A549 (cell line): ENCODE measurements at regions not wholly inside any gene's neighbourhood (a gene's known extent, or its start where the extent isn't known, plus 50 kb on each side); places are given as distances from the start of the nearest gene placed in this dataset.

Source experiments
- ATAC-seq, 2 experiments: fragments of 200-7000 bp in 1 of 2; fragments of >200 bp in 1 of 2; cut with Nextera tagmentation in 1 of 2; cut with Tn5 transposase in 1 of 2; 3 replicates each; pipeline versions ENCODE4 v1.8.0 to v1.9.1; 2018 to 2020; ENCODE audit warnings: mild to moderate bottlenecking in 1 of 2, moderate library complexity in 1 of 2
- CTCF ChIA-PET: fragments of 300-600 bp; sonication (Branson Sonifier 250); formaldehyde crosslinking; extraction: SDS; loops from one replicate; lab custom pipeline; 2021; ENCODE audit warnings: antibody characterized with exemption, inconsistent platforms; lab: Yijun Ruan, JAX
- POLR2A ChIA-PET: fragments of 350-600 bp; formaldehyde crosslinking; extraction: SDS; loops from one replicate; lab custom pipeline; 2021; ENCODE audit warnings: antibody characterized with exemption, inconsistent platforms; lab: Yijun Ruan, JAX
- DNase-seq, 2 experiments: peaks; one replicate each; pipeline versions ENCODE4 v3.0.0 to v3.0.0-alpha.2; 2011 to 2016; ENCODE audit warnings: low read depth in 1 of 2, low spot score in 1 of 2
- FAIRE-seq: peaks from 2 replicates; lab custom pipeline; 2011; peaks lifted over from hg19 to GRCh38; lab: Jason Lieb, UNC
- H3K27ac ChIP-seq, 2 experiments: fragments of >200 bp; sonication (Bioruptor Twin); formaldehyde crosslinking; 3 replicates each; pipeline ENCODE4 v1.5.1; 2016 to 2017
- H3K4me1 ChIP-seq: fragments of >200 bp; sonication (Bioruptor Twin); formaldehyde crosslinking; 3 replicates; pipeline ENCODE4 v1.6.1; 2016
- H3K4me2 ChIP-seq: fragments of >200 bp; sonication (Bioruptor Twin); formaldehyde crosslinking; 3 replicates; pipeline ENCODE4 v1.6.1; 2016
- H3K4me3 ChIP-seq: fragments of >200 bp; sonication (Bioruptor Twin); formaldehyde crosslinking; 3 replicates; pipeline ENCODE4 v1.5.1; 2016
- H3K9me3 ChIP-seq: fragments of >200 bp; sonication (Bioruptor Twin); formaldehyde crosslinking; 3 replicates; pipeline ENCODE4 v1.6.1; 2016
- CEBPB ChIP-seq, 2 experiments: fragments of >200 bp in 1 of 2; sonication (Bioruptor Twin) in 1 of 2; formaldehyde crosslinking in 1 of 2; IDR thresholded peaks; 2 replicates each; pipeline ENCODE4 v1.6.1; 2012 to 2016
- E2F6 ChIP-seq: IDR thresholded peaks from 2 replicates; pipeline ENCODE4 v1.6.1; 2012; ENCODE audit warnings: low read depth, borderline replicate concordance
- EHF ChIP-seq: fragments of 250-450 bp; sonication (Bioruptor Pico); IDR thresholded peaks from 2 replicates; pipeline ENCODE4 v1.5.0; 2020; ENCODE audit warnings: mild to moderate bottlenecking
- EHMT2 ChIP-seq: fragments of 200-600 bp; sonication (generic); IDR thresholded peaks from 2 replicates; pipeline ENCODE4 v1.6.1; 2016; ENCODE audit warnings: antibody characterized with exemption, low read depth, mild to moderate bottlenecking, moderate library complexity
- ESRRA ChIP-seq: fragments of 150-350 bp; IDR thresholded peaks from 2 replicates; pipeline ENCODE4 v1.6.1; 2014; ENCODE audit warnings: mild to moderate bottlenecking, low read length, borderline replicate concordance
- FOSL2 ChIP-seq, 2 experiments: fragments of 450-650 bp in 1 of 2; fragments of >200 bp in 1 of 2; sonication (Bioruptor Twin) in 1 of 2; formaldehyde crosslinking; IDR thresholded peaks; 2 replicates each; pipeline versions ENCODE4 v1.5.0 to v1.6.1; 2016 to 2020; ENCODE audit warnings: mild to moderate bottlenecking in 1 of 2, moderate library complexity in 1 of 2
- FOXS1 ChIP-seq: fragments of 250-450 bp; sonication (Bioruptor Pico); IDR thresholded peaks from 2 replicates; pipeline ENCODE4 v1.5.0; 2020; ENCODE audit warnings: mild to moderate bottlenecking, moderate library complexity
- HES2 ChIP-seq: fragments of >200 bp; sonication (Bioruptor Twin); formaldehyde crosslinking; IDR thresholded peaks from 2 replicates; pipeline ENCODE4 v1.6.1; 2016
- HOXB5 ChIP-seq: fragments of 250-450 bp; sonication (Bioruptor Pico); IDR thresholded peaks from 2 replicates; pipeline ENCODE4 v1.5.0; 2020; ENCODE audit warnings: mild to moderate bottlenecking, moderate library complexity
- JUN ChIP-seq, 2 experiments: fragments of >200 bp; sonication (Bioruptor Twin); formaldehyde crosslinking; IDR thresholded peaks; 2 replicates in 1 of 2; 3 replicates in 1 of 2; pipeline ENCODE4 v1.6.1; 2016 to 2017
- KDM1A ChIP-seq: fragments of 200-600 bp; sonication (generic); IDR thresholded peaks from 2 replicates; pipeline ENCODE4 v1.6.1; 2016; ENCODE audit warnings: low read depth, mild to moderate bottlenecking
- KDM5A ChIP-seq: fragments of 200-600 bp; sonication (generic); IDR thresholded peaks from 2 replicates; pipeline ENCODE4 v1.6.1; 2016; ENCODE audit warnings: antibody characterized with exemption, mild to moderate bottlenecking
- MAFK ChIP-seq: fragments of 450-650 bp; IDR thresholded peaks from 2 replicates; pipeline ENCODE4 v1.6.1; 2014; ENCODE audit not compliant: partially characterized antibody
- MAZ ChIP-seq: fragments of 150-350 bp; IDR thresholded peaks from 2 replicates; pipeline ENCODE4 v1.6.1; 2014; ENCODE audit warnings: antibody characterized with exemption, low read depth, low read length, borderline replicate concordance
- NFE2L2 ChIP-seq: fragments of 150-350 bp; conservative IDR thresholded peaks from 2 replicates; pipeline ENCODE4 v1.6.1; 2014; ENCODE audit warnings: low read length
- PHF8 ChIP-seq: fragments of 200-600 bp; sonication (generic); IDR thresholded peaks from 2 replicates; pipeline ENCODE4 v1.6.1; 2016; ENCODE audit warnings: low read depth, mild to moderate bottlenecking, antibody characterized with exemption, moderate library complexity, borderline replicate concordance
- RAD21 ChIP-seq, 2 experiments: fragments of >200 bp in 1 of 2; sonication (Bioruptor Twin) in 1 of 2; formaldehyde crosslinking in 1 of 2; IDR thresholded peaks in 1 of 2; conservative IDR thresholded peaks in 1 of 2; 2 replicates in 1 of 2; 3 replicates in 1 of 2; pipeline ENCODE4 v1.6.1; 2012 to 2018; ENCODE audit warnings: inconsistent platforms in 1 of 2
- RCOR1 ChIP-seq: fragments of 150-350 bp; IDR thresholded peaks from 2 replicates; pipeline ENCODE4 v1.6.1; 2014; ENCODE audit warnings: antibody characterized with exemption, low read length, low read depth
- SMC3 ChIP-seq: fragments of >200 bp; sonication (Bioruptor Twin); formaldehyde crosslinking; IDR thresholded peaks from 3 replicates; pipeline ENCODE4 v1.6.1; 2018; ENCODE audit warnings: inconsistent platforms
- SREBF2 ChIP-seq: fragments of 450-650 bp; IDR thresholded peaks from 2 replicates; pipeline ENCODE4 v1.6.1; 2014; ENCODE audit warnings: mild to moderate bottlenecking, moderate library complexity
- TFCP2L1 ChIP-seq: fragments of 250-450 bp; sonication (Bioruptor Pico); IDR thresholded peaks from 2 replicates; pipeline ENCODE4 v1.5.0; 2021; ENCODE audit warnings: mild to moderate bottlenecking
- TP53 ChIP-seq: fragments of 250-450 bp; sonication (Bioruptor Pico); IDR thresholded peaks from 2 replicates; pipeline ENCODE4 v1.5.0; 2021; ENCODE audit warnings: mild to moderate bottlenecking, moderate library complexity
- ZFP36 ChIP-seq: fragments of 450-650 bp; IDR thresholded peaks from 2 replicates; pipeline ENCODE4 v1.6.1; 2014; ENCODE audit warnings: borderline replicate concordance; ENCODE audit not compliant: partially characterized antibody
- WGBS: methylation state at CpG from one replicate; pipeline ENCODE4 v1.1.6; 2017; ENCODE audit errors: missing lambda C conversion rate; 5-methylcytosine and 5-hydroxymethylcytosine counted together

- H3K9me3 ChIP-seq = no peaks in the 10 kb centered on the region
- H3K27ac ChIP-seq = no peak overlapping the region
- no peak for DNase-seq
- no peak overlapping the region for H3K4me2 ChIP-seq
- no peak for ATAC-seq
- 0% methylated on average over 3 of the region's 3 CpGs for WGBS
- ChIA-PET CTCF (no interaction called here), POLR2A (no interaction called here)
- H3K4me3 ChIP-seq = no peak overlapping the region
- H3K4me1 ChIP-seq = no peaks in the 10 kb centered on the region
- no peak for TF ChIP-seq NFE2L2
- no peak for TF ChIP-seq HES2
- TF ChIP-seq EHF (CRISPR knock-in tag) = no peak
- no peak for TF ChIP-seq HOXB5 (CRISPR knock-in tag)
- no peak for TF ChIP-seq ESRRA
- no peak for TF ChIP-seq RCOR1
- no peak for TF ChIP-seq JUN (IDR thresholded peaks at IDR 0.05)
- no peak for TF ChIP-seq MAFK
- no peak for TF ChIP-seq CEBPB (IDR thresholded peaks at IDR 0.05)
- no peak for TF ChIP-seq TFCP2L1
- TF ChIP-seq KDM1A = no peak
- no peak for TF ChIP-seq SREBF2
- no peak for TF ChIP-seq EHMT2
- no peak for TF ChIP-seq FOSL2 (IDR thresholded peaks at IDR 0.05)
- no peak for TF ChIP-seq FOSL2 (CRISPR knock-in tag; IDR thresholded peaks at IDR 0.05)
- no peak for TF ChIP-seq KDM5A
- no peak for TF ChIP-seq PHF8
- FAIRE-seq = no peak
These were observed 571.0 kb downstream of the TSN start for GRCh38 chr2:122326471-122326870.

GRCh38 chr2:122328816-122329215, 573.4 kb downstream of the TSN start:
- ChIA-PET CTCF (no interaction called here), POLR2A (no interaction called here)
- TF ChIP-seq RAD21 (conservative IDR thresholded peaks at IDR 0.05 in 1 of 2, IDR thresholded peaks at IDR 0.05 in 1 of 2) = no peak
- no peak for TF ChIP-seq MAZ
- TF ChIP-seq ZFP36 = no peak
- TF ChIP-seq SMC3 = no peak
- H3K9me3 ChIP-seq = no peaks in the 10 kb centered on the region
- H3K4me3 ChIP-seq = no peak overlapping the region
- H3K27ac ChIP-seq = no peak overlapping the region
- no peak overlapping the region for H3K4me2 ChIP-seq
- no peak for ATAC-seq
- DNase-seq = no peak
- no peaks in the 10 kb centered on the region for H3K4me1 ChIP-seq
- no peak for FAIRE-seq
- 22% methylated on average over 4 of the region's 4 CpGs for WGBS

- H3K27ac ChIP-seq = no peak overlapping the region
- DNase-seq (no peak), FAIRE-seq (no peak), ATAC-seq (no peak)
- no peak overlapping the region for H3K4me3 ChIP-seq
- no peaks in the 10 kb centered on the region for H3K9me3 ChIP-seq
- CTCF ChIA-PET = no interaction called here
- 1% methylated on average over 2 of the region's 2 CpGs for WGBS
- no peak for TF ChIP-seq E2F6
- TF ChIP-seq MAFK = no peak
- TF ChIP-seq PHF8 = no peak
- no peak for TF ChIP-seq FOXS1
- TF ChIP-seq TFCP2L1 = no peak
- TF ChIP-seq KDM5A = no peak
- no peaks in the 10 kb centered on the region for H3K4me1 ChIP-seq
- POLR2A ChIA-PET = no interaction called here
- no peak overlapping the region for H3K4me2 ChIP-seq
These were observed 573.8 kb downstream of the TSN start for GRCh38 chr2:122329278-122329677.

GRCh38 chr2:122333932-122334331, 578.5 kb downstream of the TSN start:
- H3K27ac ChIP-seq = no peak overlapping the region
- no peaks in the 10 kb centered on the region for H3K4me1 ChIP-seq
- H3K9me3 ChIP-seq = no peaks in the 10 kb centered on the region
- CTCF ChIA-PET = no interaction called here
- 4% methylated on average over 2 of the region's 2 CpGs for WGBS
- DNase-seq = no peak
- FAIRE-seq = no peak
- no peak overlapping the region for H3K4me2 ChIP-seq
- H3K4me3 ChIP-seq = no peak overlapping the region
- POLR2A ChIA-PET = no interaction called here
- ATAC-seq = no peak
- TF ChIP-seq TP53 (CRISPR knock-in tag) (no peak), NFE2L2 (no peak)
